Left renal cortex interstitium (tissue), 4 donors: ENCODE measurements at regions not wholly inside any gene's neighbourhood (a gene's known extent, or its start where the extent isn't known, plus 50 kb on each side); places are given as distances from the start of the nearest gene placed in this dataset.
"Not testable (repeated sequence)": the region's sequence is repeated elsewhere in the genome, so short reads cannot be mapped to it uniquely, and the experiment has no call there.

ENCODE experiments used
- DNase-seq, 4 donors: peaks; one replicate each; pipeline ENCODE4 v3.0.0-alpha.2; 2013; ENCODE audit warnings: low read depth in 4 of 4, low spot score in 2 of 4, missing footprints in 1 of 4

GRCh38 chr9:22817181-22817580, 370.6 kb downstream of the DMRTA1 start:
- DNase-seq, result no peak

- DNase-seq, result no peak
Observed at GRCh38 chr9:22829236-22829635, 382.6 kb downstream of the DMRTA1 start.

- no peak for DNase-seq
Observed at GRCh38 chr9:22838266-22838665, 391.6 kb downstream of the DMRTA1 start.

- DNase-seq, result no peak
Observed at GRCh38 chr9:22840641-22841040, 394.0 kb downstream of the DMRTA1 start.

- DNase-seq, result not testable (repeated sequence)
Observed at GRCh38 chr9:22845243-22845642, 398.6 kb downstream of the DMRTA1 start.

- DNase-seq, result no peak
Observed at GRCh38 chr9:22855980-22856379, 409.4 kb downstream of the DMRTA1 start.

GRCh38 chr9:22857316-22857715, 410.7 kb downstream of the DMRTA1 start:
- DNase-seq, result no peak

GRCh38 chr9:22863106-22863505, 416.5 kb downstream of the DMRTA1 start:
- DNase-seq, result no peak

- DNase-seq, result no peak
Observed at GRCh38 chr9:22863736-22864135, 417.1 kb downstream of the DMRTA1 start.

GRCh38 chr9:22893196-22893843, 446.7 kb downstream of the DMRTA1 start:
- no peak for DNase-seq

- no peak for DNase-seq
Observed at GRCh38 chr9:22898591-22898990, 452.0 kb downstream of the DMRTA1 start.

- no peak for DNase-seq
Observed at GRCh38 chr9:22911632-22912031, 465.0 kb downstream of the DMRTA1 start.

- DNase-seq, result no peak
Observed at GRCh38 chr9:22913026-22913425, 466.4 kb downstream of the DMRTA1 start.

GRCh38 chr9:22913518-22913917, 466.9 kb downstream of the DMRTA1 start:
- DNase-seq, result no peak

- no peak for DNase-seq
Observed at GRCh38 chr9:22916148-22916547, 469.5 kb downstream of the DMRTA1 start.

GRCh38 chr9:22919423-22919822, 472.8 kb downstream of the DMRTA1 start:
- no peak for DNase-seq

- DNase-seq, result no peak
Observed at GRCh38 chr9:22921742-22922141, 475.1 kb downstream of the DMRTA1 start.

- no peak for DNase-seq
Observed at GRCh38 chr9:22922222-22922621, 475.6 kb downstream of the DMRTA1 start.

- no peak for DNase-seq
Observed at GRCh38 chr9:22954550-22954949, 507.9 kb downstream of the DMRTA1 start.

- no peak for DNase-seq
Observed at GRCh38 chr9:22954964-22955363, 508.3 kb downstream of the DMRTA1 start.

- no peak for DNase-seq
Observed at GRCh38 chr9:22969350-22969979, 522.8 kb downstream of the DMRTA1 start.

- no peak for DNase-seq
Observed at GRCh38 chr9:22970434-22970975, 523.9 kb downstream of the DMRTA1 start.
